Esophagus muscularis mucosa (tissue), 3 donors: ENCODE measurements at regions not wholly inside any gene's neighbourhood (a gene's known extent, or its start where the extent isn't known, plus 50 kb on each side); places are given as distances from the start of the nearest gene placed in this dataset.
"Not testable (repeated sequence)": the region's sequence is repeated elsewhere in the genome, so short reads cannot be mapped to it uniquely, and the experiment has no call there.

Experiments used
- POLR2A ChIP-seq: fragments of 450-650 bp; IDR thresholded peaks from one replicate; pipeline ENCODE4 v1.6.1; 2017; ENCODE audit warnings: antibody characterized with exemption, moderate library complexity, mild to moderate bottlenecking, low read depth
- TF ChIP-seq, protein P1 (sequence below), 3 experiments: fragments of 200-600 bp in 2 of 3; fragments of 450-650 bp in 1 of 3; sonication (generic) in 2 of 3; IDR thresholded peaks; one replicate each; pipeline ENCODE4 v1.5.1; 2017 to 2019; ENCODE audit warnings: antibody characterized with exemption in 3 of 3, mild to moderate bottlenecking in 2 of 3, moderate library complexity in 1 of 3

GRCh38 chr15:49732109-49732508 lies 111.3 kb downstream of the DTWD1 start:
- TF ChIP-seq, protein P1, sequence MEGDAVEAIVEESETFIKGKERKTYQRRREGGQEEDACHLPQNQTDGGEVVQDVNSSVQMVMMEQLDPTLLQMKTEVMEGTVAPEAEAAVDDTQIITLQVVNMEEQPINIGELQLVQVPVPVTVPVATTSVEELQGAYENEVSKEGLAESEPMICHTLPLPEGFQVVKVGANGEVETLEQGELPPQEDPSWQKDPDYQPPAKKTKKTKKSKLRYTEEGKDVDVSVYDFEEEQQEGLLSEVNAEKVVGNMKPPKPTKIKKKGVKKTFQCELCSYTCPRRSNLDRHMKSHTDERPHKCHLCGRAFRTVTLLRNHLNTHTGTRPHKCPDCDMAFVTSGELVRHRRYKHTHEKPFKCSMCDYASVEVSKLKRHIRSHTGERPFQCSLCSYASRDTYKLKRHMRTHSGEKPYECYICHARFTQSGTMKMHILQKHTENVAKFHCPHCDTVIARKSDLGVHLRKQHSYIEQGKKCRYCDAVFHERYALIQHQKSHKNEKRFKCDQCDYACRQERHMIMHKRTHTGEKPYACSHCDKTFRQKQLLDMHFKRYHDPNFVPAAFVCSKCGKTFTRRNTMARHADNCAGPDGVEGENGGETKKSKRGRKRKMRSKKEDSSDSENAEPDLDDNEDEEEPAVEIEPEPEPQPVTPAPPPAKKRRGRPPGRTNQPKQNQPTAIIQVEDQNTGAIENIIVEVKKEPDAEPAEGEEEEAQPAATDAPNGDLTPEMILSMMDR (IDR thresholded peaks at IDR 0.05), result not testable (repeated sequence)
- not testable (repeated sequence) for TF ChIP-seq POLR2A
